ENCODE measurements at regions not wholly inside any gene's neighbourhood (a gene's known extent, or its start where the extent isn't known, plus 50 kb on each side); places are given as distances from the start of the nearest gene placed in this dataset.

DNA sequence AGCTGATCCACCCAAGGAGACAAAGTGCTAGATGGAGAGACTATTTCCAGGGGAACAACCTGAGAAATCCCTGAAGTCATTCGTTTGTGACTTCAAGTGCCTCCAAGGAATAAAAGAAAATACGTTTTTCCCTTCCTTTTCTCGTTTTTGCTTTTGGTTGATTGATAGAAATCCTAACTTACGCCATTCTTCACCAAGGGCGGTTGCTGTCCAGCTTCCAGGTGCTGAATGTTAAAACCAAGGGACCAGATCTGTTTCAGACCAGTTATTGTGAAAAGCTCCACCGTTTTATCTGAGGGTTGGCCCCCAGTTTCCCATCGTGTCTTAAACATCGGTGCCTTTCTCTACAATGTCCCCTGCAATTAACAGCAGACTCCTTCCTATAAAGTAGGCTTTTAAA, 600.7 kb upstream of the SGCD start:
- Histone ChIP-seq H3K4me3 (ENCODE audit: low read depth in 1 of 3, low read length in 3 of 3) (no peak overlapping the region), H3K9me3 (ENCODE audit: control insufficient read depth in 4 of 4, low read length in 3 of 4) (no peaks in the 10 kb centered on the region), H3K4me1 (ENCODE audit: control insufficient read depth in 4 of 4, insufficient read depth in 4 of 4, low read length in 3 of 4) (peaks cover 9 to 25% (median 23%) of the 10 kb centered on the region in 4 donors), H3K36me3 (ENCODE audit: control insufficient read depth in 4 of 4, insufficient read depth in 3 of 4, low read depth in 1 of 4, low read length in 3 of 4) (no peaks in the 10 kb centered on the region), H3K9ac (ENCODE audit: low read depth in 1 of 2, low read length in 2 of 2) (no peak overlapping the region), H3K27me3 (ENCODE audit: control insufficient read depth in 4 of 4, insufficient read depth in 4 of 4, low read length in 3 of 4) (peaks cover 4 to 19% (median 9%) of the 10 kb centered on the region in 4 donors), H3K27ac (ENCODE audit: low read depth in 1 of 2, low read length in 2 of 2) (no peak overlapping the region)
- TF ChIP-seq REST (IDR thresholded peaks at IDR 0.05): peak; percentile 99
- TF ChIP-seq EGR1 (IDR thresholded peaks at IDR 0.05; ENCODE audit: low read depth in 2 of 2): no peak
- no peak for DNase-seq (ENCODE audit: low spot score)
- WGBS: 9% methylated on average over 8 of the region's 8 CpGs

- Histone ChIP-seq H3K9ac (ENCODE audit: low read depth in 1 of 2, low read length in 2 of 2) (no peak overlapping the region), H3K36me3 (ENCODE audit: control insufficient read depth in 4 of 4, insufficient read depth in 3 of 4, low read depth in 1 of 4, low read length in 3 of 4) (no peaks in the 10 kb centered on the region), H3K9me3 (ENCODE audit: control insufficient read depth in 4 of 4, low read length in 3 of 4) (no peaks in the 10 kb centered on the region), H3K27ac (ENCODE audit: low read depth in 1 of 2, low read length in 2 of 2) (no peak overlapping the region), H3K4me1 (ENCODE audit: control insufficient read depth in 4 of 4, insufficient read depth in 4 of 4, low read length in 3 of 4) (peaks cover 9 to 25% (median 23%) of the 10 kb centered on the region in 4 donors), H3K4me3 (ENCODE audit: low read depth in 1 of 3, low read length in 3 of 3) (peak overlapping the region in 2 of 3 donors; percentile 23 to 47), H3K27me3 (ENCODE audit: control insufficient read depth in 4 of 4, insufficient read depth in 4 of 4, low read length in 3 of 4) (peaks cover 4 to 22% (median 11%) of the 10 kb centered on the region in 4 donors)
- 6% methylated on average over 36 of the region's 36 CpGs for WGBS
- no peak for TF ChIP-seq GABPA (IDR thresholded peaks at IDR 0.05 in 1 of 2, conservative IDR thresholded peaks at IDR 0.05 in 1 of 2)
- DNase-seq (ENCODE audit: low spot score): no peak
Observed at GRCh38 chr5:155727512-155728145, 599.3 kb upstream of the SGCD start.

DNA sequence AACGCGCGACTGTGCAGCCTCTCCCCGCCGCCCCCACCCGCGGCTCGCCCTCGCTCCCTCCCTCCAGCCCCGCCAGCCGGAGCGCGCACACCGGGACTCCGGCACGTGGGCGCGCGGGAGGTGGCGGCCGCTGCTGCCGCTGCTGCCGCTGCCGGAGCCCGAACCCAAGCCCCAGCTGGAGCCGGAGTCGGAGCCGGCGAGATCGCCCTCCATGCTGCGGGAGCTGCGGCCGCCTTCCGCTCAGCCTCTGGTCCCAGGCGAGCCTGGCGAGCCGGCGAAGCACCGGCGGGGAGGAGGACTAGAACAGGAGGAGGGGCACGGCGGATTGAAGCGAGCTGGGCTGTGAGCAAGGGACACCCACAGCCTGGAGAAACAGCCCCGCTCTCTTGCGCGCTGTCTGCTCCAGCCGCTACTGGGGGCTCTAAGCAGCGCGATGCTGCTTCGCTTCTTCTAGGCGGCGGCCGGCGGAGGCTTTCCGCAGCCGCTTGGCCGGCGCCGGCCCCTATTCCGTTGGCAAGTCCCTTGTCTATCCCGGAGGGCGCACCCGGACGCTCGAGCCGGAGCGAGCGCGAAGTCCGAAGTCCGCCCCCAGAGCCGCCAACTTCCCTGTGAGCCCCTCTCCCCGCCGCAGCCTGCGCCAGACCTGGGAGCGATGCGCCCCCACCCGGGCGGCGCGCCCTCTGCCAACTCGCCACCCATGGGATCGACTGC, 598.7 kb upstream of the SGCD start:
- WGBS: 2% methylated on average over 83 of the region's 83 CpGs
- peak overlapping the region in 2 of 3 donors; percentile 41 to 47 for H3K4me3 ChIP-seq (ENCODE audit: low read depth in 1 of 3, low read length in 3 of 3)
- peak; percentile 35 for DNase-seq (ENCODE audit: low spot score)
- peaks cover 2 to 29% (median 11%) of the 10 kb centered on the region in 4 donors for H3K27me3 ChIP-seq (ENCODE audit: control insufficient read depth in 4 of 4, insufficient read depth in 4 of 4, low read length in 3 of 4)
- H3K36me3 ChIP-seq (ENCODE audit: control insufficient read depth in 4 of 4, insufficient read depth in 3 of 4, low read depth in 1 of 4, low read length in 3 of 4): no peaks in the 10 kb centered on the region
- no peak overlapping the region for H3K27ac ChIP-seq (ENCODE audit: low read depth in 1 of 2, low read length in 2 of 2)
- no peaks in the 10 kb centered on the region for H3K9me3 ChIP-seq (ENCODE audit: control insufficient read depth in 4 of 4, low read length in 3 of 4)
- TF ChIP-seq REST (IDR thresholded peaks at IDR 0.05) (no peak), HNF4G (IDR thresholded peaks at IDR 0.05) (no peak)
- TF ChIP-seq, protein P1, sequence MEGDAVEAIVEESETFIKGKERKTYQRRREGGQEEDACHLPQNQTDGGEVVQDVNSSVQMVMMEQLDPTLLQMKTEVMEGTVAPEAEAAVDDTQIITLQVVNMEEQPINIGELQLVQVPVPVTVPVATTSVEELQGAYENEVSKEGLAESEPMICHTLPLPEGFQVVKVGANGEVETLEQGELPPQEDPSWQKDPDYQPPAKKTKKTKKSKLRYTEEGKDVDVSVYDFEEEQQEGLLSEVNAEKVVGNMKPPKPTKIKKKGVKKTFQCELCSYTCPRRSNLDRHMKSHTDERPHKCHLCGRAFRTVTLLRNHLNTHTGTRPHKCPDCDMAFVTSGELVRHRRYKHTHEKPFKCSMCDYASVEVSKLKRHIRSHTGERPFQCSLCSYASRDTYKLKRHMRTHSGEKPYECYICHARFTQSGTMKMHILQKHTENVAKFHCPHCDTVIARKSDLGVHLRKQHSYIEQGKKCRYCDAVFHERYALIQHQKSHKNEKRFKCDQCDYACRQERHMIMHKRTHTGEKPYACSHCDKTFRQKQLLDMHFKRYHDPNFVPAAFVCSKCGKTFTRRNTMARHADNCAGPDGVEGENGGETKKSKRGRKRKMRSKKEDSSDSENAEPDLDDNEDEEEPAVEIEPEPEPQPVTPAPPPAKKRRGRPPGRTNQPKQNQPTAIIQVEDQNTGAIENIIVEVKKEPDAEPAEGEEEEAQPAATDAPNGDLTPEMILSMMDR (IDR thresholded peaks at IDR 0.05; ENCODE audit: low read depth, low read length, missing input control): no peak
- H3K4me1 ChIP-seq (ENCODE audit: control insufficient read depth in 4 of 4, insufficient read depth in 4 of 4, low read length in 3 of 4): peaks cover 9 to 25% (median 23%) of the 10 kb centered on the region in 4 donors
- H3K9ac ChIP-seq (ENCODE audit: low read depth in 1 of 2, low read length in 2 of 2): no peak overlapping the region

Data from liver (tissue), 8 donors.